ENCODE measurements at regions not wholly inside any gene's neighbourhood (a gene's known extent, or its start where the extent isn't known, plus 50 kb on each side); places are given as distances from the start of the nearest gene placed in this dataset.

- H3K9me3 ChIP-seq (ENCODE audit: low read length), result no peaks in the 10 kb centered on the region
- H3K36me3 ChIP-seq (ENCODE audit: insufficient read depth, low read length), result peaks cover 4% of the 10 kb centered on the region
- H3K4me1 ChIP-seq (ENCODE audit: insufficient read depth, low read length, severe bottlenecking), result no peaks in the 10 kb centered on the region
- H2AFZ ChIP-seq (ENCODE audit: low read length), result no peak overlapping the region
- TF ChIP-seq, protein P1, sequence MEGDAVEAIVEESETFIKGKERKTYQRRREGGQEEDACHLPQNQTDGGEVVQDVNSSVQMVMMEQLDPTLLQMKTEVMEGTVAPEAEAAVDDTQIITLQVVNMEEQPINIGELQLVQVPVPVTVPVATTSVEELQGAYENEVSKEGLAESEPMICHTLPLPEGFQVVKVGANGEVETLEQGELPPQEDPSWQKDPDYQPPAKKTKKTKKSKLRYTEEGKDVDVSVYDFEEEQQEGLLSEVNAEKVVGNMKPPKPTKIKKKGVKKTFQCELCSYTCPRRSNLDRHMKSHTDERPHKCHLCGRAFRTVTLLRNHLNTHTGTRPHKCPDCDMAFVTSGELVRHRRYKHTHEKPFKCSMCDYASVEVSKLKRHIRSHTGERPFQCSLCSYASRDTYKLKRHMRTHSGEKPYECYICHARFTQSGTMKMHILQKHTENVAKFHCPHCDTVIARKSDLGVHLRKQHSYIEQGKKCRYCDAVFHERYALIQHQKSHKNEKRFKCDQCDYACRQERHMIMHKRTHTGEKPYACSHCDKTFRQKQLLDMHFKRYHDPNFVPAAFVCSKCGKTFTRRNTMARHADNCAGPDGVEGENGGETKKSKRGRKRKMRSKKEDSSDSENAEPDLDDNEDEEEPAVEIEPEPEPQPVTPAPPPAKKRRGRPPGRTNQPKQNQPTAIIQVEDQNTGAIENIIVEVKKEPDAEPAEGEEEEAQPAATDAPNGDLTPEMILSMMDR (IDR thresholded peaks at IDR 0.05; ENCODE audit: low read length), result no peak
- no peak for TF ChIP-seq EZH2 (IDR thresholded peaks at IDR 0.05; ENCODE audit: borderline replicate concordance, low read length)
- H4K20me1 ChIP-seq (ENCODE audit: insufficient read depth, low read length), result no peaks in the 10 kb centered on the region
- H3F3A ChIP-seq (ENCODE audit: insufficient read depth, low read length), result no peaks in the 10 kb centered on the region
- H3K9ac ChIP-seq (ENCODE audit: low read length), result no peak overlapping the region
- no peak overlapping the region for H3K27ac ChIP-seq (ENCODE audit: low read depth, low read length, poor library complexity, severe bottlenecking)
- H3K79me2 ChIP-seq (ENCODE audit: insufficient read depth, low read length), result no peaks in the 10 kb centered on the region
- H3K4me2 ChIP-seq (ENCODE audit: low read length), result no peak overlapping the region
- no peaks in the 10 kb centered on the region for H3K9me2 ChIP-seq (ENCODE audit: low read depth, low read length)
- H3K27me3 ChIP-seq (ENCODE audit: insufficient read depth, low read length), result no peaks in the 10 kb centered on the region
- no peak overlapping the region for H3K4me3 ChIP-seq (ENCODE audit: low read depth, low read length, poor library complexity, severe bottlenecking)
These were observed 166.5 kb upstream of the PUDP start for GRCh38 chrX:7314425-7314824.

DNA sequence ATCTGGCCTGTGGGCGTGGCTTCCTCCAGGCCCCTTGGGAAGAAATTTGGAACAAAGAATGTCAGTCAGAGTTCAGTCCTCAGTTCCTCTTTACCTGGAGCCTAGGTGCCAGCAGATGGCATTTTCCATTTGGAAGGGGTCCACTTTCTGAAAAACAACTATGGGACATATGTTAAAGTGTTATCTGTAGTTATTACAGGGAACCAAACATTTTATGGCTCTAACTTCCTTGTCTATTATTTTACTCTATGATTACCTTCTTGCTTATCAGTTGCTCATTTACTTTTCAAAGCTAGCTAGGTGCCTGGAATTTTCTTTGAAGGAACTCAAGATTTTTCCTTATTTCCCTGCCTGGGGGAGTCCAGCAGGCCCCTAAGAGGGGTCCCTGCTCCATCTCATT, 159.8 kb upstream of the PUDP start:
- no peak overlapping the region for H3K4me2 ChIP-seq (ENCODE audit: low read length)
- no peaks in the 10 kb centered on the region for H3K4me1 ChIP-seq (ENCODE audit: insufficient read depth, low read length, severe bottlenecking)
- no peak overlapping the region for H2AFZ ChIP-seq (ENCODE audit: low read length)
- H3K4me3 ChIP-seq (ENCODE audit: low read depth, low read length, poor library complexity, severe bottlenecking), result no peak overlapping the region
- no peaks in the 10 kb centered on the region for H3K9me2 ChIP-seq (ENCODE audit: low read depth, low read length)
- no peak overlapping the region for H3K27ac ChIP-seq (ENCODE audit: low read depth, low read length, poor library complexity, severe bottlenecking)
- H4K20me1 ChIP-seq (ENCODE audit: insufficient read depth, low read length), result no peaks in the 10 kb centered on the region
- TF ChIP-seq, protein P1 (IDR thresholded peaks at IDR 0.05; ENCODE audit: low read length), result no peak
- TF ChIP-seq EZH2 (IDR thresholded peaks at IDR 0.05; ENCODE audit: borderline replicate concordance, low read length), result no peak
- no peak overlapping the region for H3K9ac ChIP-seq (ENCODE audit: low read length)
- peaks cover 4% of the 10 kb centered on the region for H3K36me3 ChIP-seq (ENCODE audit: insufficient read depth, low read length)
- no peaks in the 10 kb centered on the region for H3F3A ChIP-seq (ENCODE audit: insufficient read depth, low read length)
- no peaks in the 10 kb centered on the region for H3K9me3 ChIP-seq (ENCODE audit: low read length)
- H3K27me3 ChIP-seq (ENCODE audit: insufficient read depth, low read length), result no peaks in the 10 kb centered on the region
- no peaks in the 10 kb centered on the region for H3K79me2 ChIP-seq (ENCODE audit: insufficient read depth, low read length)

GRCh38 chrX:7294483-7294882, 146.5 kb upstream of the PUDP start:
- H3K4me1 ChIP-seq (ENCODE audit: insufficient read depth, low read length, severe bottlenecking), result no peaks in the 10 kb centered on the region
- no peak overlapping the region for H3K9ac ChIP-seq (ENCODE audit: low read length)
- H3K9me2 ChIP-seq (ENCODE audit: low read depth, low read length), result no peaks in the 10 kb centered on the region
- H3K27me3 ChIP-seq (ENCODE audit: insufficient read depth, low read length), result no peaks in the 10 kb centered on the region
- H4K20me1 ChIP-seq (ENCODE audit: insufficient read depth, low read length), result no peaks in the 10 kb centered on the region
- H3K9me3 ChIP-seq (ENCODE audit: low read length), result no peaks in the 10 kb centered on the region
- TF ChIP-seq, protein P1 (IDR thresholded peaks at IDR 0.05; ENCODE audit: low read length), result no peak
- TF ChIP-seq EZH2 (IDR thresholded peaks at IDR 0.05; ENCODE audit: borderline replicate concordance, low read length), result no peak
- H3F3A ChIP-seq (ENCODE audit: insufficient read depth, low read length), result no peaks in the 10 kb centered on the region
- H3K4me3 ChIP-seq (ENCODE audit: low read depth, low read length, poor library complexity, severe bottlenecking), result no peak overlapping the region
- H3K4me2 ChIP-seq (ENCODE audit: low read length), result no peak overlapping the region
- H2AFZ ChIP-seq (ENCODE audit: low read length), result no peak overlapping the region
- no peak overlapping the region for H3K27ac ChIP-seq (ENCODE audit: low read depth, low read length, poor library complexity, severe bottlenecking)
- H3K36me3 ChIP-seq (ENCODE audit: insufficient read depth, low read length), result no peaks in the 10 kb centered on the region; the same call in 1 of the 2 replicates
- no peaks in the 10 kb centered on the region for H3K79me2 ChIP-seq (ENCODE audit: insufficient read depth, low read length)
